GM18858 (cell line): ENCODE measurements at regions not wholly inside any gene's neighbourhood (a gene's known extent, or its start where the extent isn't known, plus 50 kb on each side); places are given as distances from the start of the nearest gene placed in this dataset.

Source experiments
- ATAC-seq: cut with Tn5 transposase; IDR thresholded peaks from one replicate; pipeline ENCODE4 v1.9.1; 2021; ENCODE audit not compliant: unreplicated experiment

- ATAC-seq = no peak
Observed at GRCh38 chr2:59711121-59711520, 842.3 kb downstream of the BCL11A start.

GRCh38 chr2:59706729-59707128 lies 846.7 kb downstream of the BCL11A start:
- ATAC-seq = no peak

DNA sequence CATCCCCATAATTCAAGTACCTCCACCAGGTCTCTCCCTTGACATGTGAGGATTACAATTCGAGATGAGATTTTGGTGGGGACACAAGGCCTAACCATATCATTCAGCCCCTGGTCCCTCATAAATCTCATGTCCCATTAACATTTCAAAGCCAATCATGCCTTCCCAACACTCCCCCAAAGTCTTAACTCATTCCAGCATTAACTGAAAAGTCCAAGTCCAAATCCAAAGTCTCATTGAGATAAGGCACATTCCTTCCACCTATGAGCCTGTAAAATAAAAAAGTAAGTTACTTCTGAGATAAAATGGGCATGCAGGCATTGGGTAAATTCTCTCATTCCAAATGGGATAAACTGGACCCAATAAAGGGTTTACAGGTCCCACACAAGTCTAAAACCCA lies 849.7 kb downstream of the BCL11A start:
- ATAC-seq = no peak

- ATAC-seq = no peak
Observed at GRCh38 chr2:59702026-59702425, 851.4 kb downstream of the BCL11A start.

- no peak for ATAC-seq
Observed at GRCh38 chr2:59701271-59701994, 852.0 kb downstream of the BCL11A start.

GRCh38 chr2:59694176-59694575 lies 859.3 kb downstream of the BCL11A start:
- no peak for ATAC-seq

- ATAC-seq = no peak
Observed at GRCh38 chr2:59693231-59693959, 860.1 kb downstream of the BCL11A start.

DNA sequence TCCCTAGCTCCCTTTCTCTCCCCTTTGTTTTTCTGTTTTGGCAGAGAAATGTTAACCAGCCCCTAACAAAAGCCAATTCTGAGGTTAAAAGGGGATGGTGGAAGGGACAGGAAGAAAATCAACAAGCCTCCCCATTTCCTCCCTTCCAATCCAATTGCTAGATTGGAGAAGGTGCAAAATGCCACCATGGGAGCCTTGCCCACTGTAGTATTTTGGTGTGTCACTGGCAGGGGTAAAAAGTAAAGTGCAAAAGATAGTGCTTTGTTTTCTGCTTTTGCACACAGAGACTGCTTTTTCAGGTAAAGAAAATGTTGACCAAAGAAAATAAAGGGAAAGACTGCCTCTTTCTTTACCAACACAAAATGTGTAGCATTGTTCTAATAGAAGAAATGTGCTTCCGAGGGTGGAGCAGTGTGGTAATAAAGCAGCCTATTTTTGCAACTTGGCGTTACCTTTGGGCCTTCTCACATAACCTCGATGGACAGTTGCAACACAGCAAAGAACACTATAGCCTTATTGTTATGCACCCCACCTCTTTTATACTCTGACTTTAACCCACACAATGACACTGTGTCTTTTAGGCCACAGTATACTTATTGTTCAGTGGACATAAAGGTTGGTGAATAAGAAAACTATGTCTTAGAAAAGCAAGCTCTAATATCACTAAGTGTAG lies 861.8 kb downstream of the BCL11A start:
- no peak for ATAC-seq

- no peak for ATAC-seq
Observed at GRCh38 chr2:59690849-59691248, 862.6 kb downstream of the BCL11A start.

DNA sequence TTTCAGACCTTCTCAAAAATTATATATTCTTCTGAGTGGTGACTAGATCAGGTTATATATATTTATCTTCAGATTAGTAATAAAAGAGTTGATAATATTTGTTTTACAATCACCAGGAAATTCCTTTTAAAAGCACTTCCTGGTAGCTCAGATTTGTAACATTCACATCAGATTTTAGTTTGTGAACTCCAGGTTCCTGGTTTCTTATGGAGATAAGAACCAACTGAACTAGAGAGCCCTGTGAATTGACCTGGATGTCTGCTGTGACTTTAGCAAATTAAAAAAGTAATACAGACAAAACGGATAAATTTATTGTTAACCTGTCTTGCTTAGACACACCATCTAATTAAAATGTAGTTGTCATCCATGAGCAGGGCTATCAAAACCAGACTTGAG lies 868.7 kb downstream of the BCL11A start:
- ATAC-seq = no peak

DNA sequence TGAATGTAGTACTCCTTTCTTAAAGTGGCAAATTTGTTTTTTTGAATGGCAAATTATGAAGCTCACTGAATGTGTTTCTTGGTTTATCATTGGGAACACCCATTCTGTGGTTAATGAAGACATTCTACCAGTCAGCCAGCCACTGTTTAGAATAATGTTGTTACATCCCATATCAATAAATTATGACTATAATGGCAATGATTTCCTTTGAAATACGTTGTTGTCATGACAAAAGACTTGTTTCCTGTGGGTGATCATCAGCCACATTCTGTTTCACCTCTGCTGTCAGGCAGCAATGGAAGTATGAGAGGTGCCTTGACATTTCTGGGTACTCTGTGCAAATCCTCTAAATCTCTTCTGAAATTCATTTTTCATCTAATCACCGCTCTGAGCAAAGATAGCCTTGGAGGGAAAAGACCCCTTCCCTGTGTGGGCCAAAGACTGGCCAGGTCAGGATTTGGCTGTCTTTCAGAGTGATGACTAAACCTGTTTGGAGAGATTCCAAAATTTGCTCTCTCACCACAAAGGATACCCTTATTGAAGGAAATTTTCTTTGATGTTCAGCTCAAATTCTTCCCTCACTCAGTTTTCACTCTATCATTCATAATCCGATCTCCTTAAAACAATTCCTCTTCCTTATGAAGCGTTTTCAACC lies 869.2 kb downstream of the BCL11A start:
- ATAC-seq = no peak

GRCh38 chr2:59680863-59681262 lies 872.6 kb downstream of the BCL11A start:
- ATAC-seq = no peak

DNA sequence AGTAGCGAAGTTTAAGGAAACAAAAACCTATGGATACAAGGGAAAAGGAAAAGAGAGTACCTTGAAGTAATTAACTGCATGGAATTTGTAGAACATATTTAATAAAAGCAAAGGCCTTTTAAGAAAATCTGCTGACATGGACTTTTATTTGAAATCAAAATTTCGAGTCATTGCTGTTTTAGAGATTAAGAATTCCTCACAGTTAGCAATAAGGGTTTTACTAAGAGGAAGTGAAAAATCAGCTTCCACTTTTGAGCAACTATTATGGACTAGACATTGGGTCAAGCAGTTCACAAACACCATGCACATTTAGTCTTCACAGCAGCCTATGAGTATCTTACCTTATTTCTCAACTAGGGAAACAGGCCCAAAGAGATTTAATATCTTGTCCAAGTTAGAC lies 876.3 kb downstream of the BCL11A start:
- ATAC-seq = no peak

GRCh38 chr2:59674100-59674499 lies 879.4 kb downstream of the BCL11A start:
- no peak for ATAC-seq

DNA sequence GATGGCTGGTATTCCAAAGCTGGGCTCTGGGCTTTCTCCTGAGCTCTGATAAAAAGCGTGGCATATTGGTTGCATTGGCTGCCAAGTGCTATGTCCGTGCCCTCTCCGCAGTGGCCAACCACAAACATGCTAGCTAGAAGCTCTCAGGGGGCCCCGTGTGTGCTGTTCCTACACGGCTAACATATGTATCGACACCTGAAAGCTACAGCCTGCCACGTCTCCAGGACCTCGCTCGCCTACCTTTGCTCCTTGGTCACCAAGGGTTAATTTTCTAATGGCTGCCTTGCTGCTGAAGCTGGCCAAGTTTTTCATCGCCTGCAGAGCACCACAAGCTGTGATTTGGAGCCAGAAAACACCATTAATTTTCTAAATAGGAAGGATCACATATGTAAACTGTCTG lies 888.4 kb downstream of the BCL11A start:
- ATAC-seq = no peak

DNA sequence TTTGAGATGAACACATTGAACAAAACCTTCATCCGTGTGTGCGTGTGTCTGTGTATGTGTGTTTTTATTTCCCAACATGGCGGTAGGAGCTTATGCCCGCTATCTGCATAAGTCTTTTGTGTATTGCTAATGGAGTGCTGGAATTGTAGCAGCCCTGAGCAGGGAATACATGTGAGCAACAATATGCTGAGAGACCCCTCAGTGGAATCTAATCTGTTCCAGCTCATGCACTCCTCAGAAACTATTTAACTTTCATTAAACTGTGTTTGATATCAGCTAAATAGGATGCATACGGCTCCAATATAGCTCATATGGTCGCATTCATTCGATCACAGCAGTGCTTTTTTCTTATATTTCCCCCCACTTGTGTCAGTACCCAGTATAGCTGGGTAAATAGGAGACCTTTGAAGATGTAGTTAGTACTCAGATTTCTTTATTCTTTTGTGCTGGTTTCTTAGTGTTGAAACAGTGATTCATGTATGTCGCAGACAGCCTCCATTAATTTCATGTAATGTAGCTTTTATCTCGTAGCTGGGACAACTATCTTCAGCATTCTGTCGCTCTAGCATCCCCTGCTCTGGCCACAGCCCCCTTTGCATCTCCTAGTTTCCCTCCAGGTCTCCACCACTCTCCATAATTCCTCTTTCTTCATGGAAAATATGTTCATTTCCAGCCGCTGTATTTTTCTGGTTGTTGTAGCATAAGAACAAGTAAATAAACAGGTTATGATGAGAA lies 891.2 kb downstream of the BCL11A start:
- ATAC-seq = no peak

DNA sequence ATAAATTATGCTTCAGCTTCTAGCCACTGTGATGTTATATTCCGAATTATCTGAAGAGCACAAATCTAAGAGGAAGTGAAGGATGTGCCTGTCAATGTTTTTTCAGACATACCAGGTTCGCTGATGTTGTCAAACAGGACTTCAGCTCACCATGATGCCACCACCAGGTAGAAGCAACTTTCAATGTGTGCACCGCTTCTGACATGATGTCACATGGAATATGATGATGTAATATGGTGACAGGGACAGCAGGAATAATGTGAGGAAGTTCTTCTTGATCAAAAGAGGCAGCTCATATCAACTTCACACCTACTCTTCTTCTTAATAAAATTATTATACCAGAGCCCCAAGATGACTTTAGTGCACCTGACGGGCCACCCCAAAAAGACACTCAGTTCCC lies 893.2 kb downstream of the BCL11A start:
- ATAC-seq = no peak

DNA sequence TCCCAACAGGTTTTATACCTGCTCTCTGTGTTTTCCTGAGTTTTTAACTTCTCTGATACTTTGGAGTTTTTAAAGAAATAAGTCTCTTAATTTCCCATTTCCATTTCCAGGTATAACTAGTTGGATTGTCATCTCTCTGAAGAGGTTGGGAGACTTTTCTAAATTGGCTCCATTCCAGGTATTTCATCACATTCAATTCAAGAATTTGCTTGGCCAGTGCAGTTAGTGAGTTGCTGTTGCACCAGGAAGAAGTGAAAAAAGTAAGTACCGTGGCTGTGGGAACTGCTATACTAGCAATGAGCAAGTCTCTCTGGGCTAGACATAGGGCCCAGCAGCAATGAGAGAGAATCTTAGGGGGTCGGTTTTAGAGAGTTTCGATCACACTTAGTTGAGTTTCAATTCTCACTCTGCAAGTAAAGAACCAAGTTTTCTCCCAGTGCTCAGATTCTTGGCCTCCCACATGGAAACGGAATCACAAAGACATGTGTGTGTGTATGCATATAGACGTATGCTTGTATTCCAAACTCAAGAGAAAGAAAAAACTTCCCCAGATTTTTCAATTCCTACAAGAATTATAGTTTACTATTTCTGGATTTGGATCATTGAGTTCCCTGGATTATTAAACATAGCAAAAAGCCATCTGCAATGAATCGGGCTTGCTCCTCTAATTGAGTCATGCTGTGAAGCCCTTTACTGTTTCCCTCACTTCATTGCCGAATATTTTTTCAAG lies 894.4 kb downstream of the BCL11A start:
- no peak for ATAC-seq

DNA sequence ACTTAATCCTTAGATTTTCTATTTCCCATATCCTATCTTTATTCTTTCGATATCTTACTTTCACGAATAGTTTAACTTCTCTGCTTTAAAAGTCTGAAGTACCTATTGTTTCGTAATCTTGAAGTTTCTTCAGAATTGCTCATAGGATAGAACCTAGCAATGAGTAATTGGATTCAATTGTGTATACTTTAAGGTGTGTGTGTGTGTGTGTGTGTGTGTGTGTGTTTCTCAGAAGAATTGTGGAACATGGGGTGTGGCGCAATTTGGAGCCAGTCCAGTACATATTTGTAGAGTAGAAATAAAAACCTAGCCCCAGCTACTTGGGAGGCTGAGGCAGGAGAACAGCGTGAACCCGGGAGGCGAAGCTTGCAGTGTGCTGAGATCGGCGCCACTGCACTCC lies 897.6 kb downstream of the BCL11A start:
- no peak for ATAC-seq

GRCh38 chr2:59654710-59655109 lies 898.7 kb downstream of the BCL11A start:
- ATAC-seq = no peak
